WTC11 (cell line): ENCODE measurements at regions not wholly inside any gene's neighbourhood (a gene's known extent, or its start where the extent isn't known, plus 50 kb on each side); places are given as distances from the start of the nearest gene placed in this dataset.

Source experiments
- ATAC-seq: fragments of 200-7000 bp; cut with Tn5 transposase; 2 replicates; pipeline ENCODE4 v1.10.0; 2021; ENCODE audit warnings: mild to moderate bottlenecking, moderate library complexity
- CTCF ChIA-PET: fragments of 300-600 bp; sonication (Branson Sonifier 250); formaldehyde crosslinking; loops from one replicate; lab custom pipeline; 2021; ENCODE audit warnings: antibody characterized with exemption; lab: Charles Lee
- POLR2A ChIA-PET: fragments of 350-600 bp; sonication (Branson Sonifier 250); formaldehyde crosslinking; loops from one replicate; lab custom pipeline; 2021; ENCODE audit warnings: antibody characterized with exemption; lab: Charles Lee
- DNase-seq: peaks from one replicate; pipeline ENCODE4 v3.0.0; 2021; ENCODE audit warnings: low spot score
- H3K27ac Mint-ChIP-seq: 2 replicates; pipeline ENCODE4 v1.8.0; 2021; ENCODE audit warnings: mixed read lengths
- H3K27me3 Mint-ChIP-seq: 2 replicates; pipeline ENCODE4 v1.8.0; 2021; ENCODE audit warnings: low read depth, mild to moderate bottlenecking, moderate library complexity, mixed read lengths
- H3K36me3 Mint-ChIP-seq: 2 replicates; pipeline ENCODE4 v1.8.0; 2021; ENCODE audit warnings: mixed read lengths
- H3K4me1 Mint-ChIP-seq: 2 replicates; pipeline ENCODE4 v1.8.0; 2022; ENCODE audit warnings: mixed read lengths
- H3K4me3 Mint-ChIP-seq: 2 replicates; pipeline ENCODE4 v1.8.0; 2021; ENCODE audit warnings: mild to moderate bottlenecking, moderate library complexity, mixed read lengths
- H3K9me3 Mint-ChIP-seq: 2 replicates; pipeline ENCODE4 v1.8.0; 2021; ENCODE audit warnings: mixed read lengths
- CBFB ChIP-seq: sonication (generic); formaldehyde crosslinking; IDR thresholded peaks from 2 replicates; pipeline ENCODE4 v1.8.1; 2022; ENCODE audit warnings: mild to moderate bottlenecking, low read depth, missing genetic modification reagents
- E2F5 ChIP-seq: sonication (generic); formaldehyde crosslinking; IDR thresholded peaks from 2 replicates; pipeline ENCODE4 v1.8.1; 2022; ENCODE audit warnings: mild to moderate bottlenecking, moderate library complexity, missing genetic modification reagents
- GABPB1 ChIP-seq: sonication (generic); formaldehyde crosslinking; IDR thresholded peaks from 2 replicates; pipeline ENCODE4 v1.8.1; 2023; ENCODE audit warnings: mild to moderate bottlenecking, missing genetic modification reagents
- IRF2 ChIP-seq: sonication (generic); formaldehyde crosslinking; IDR thresholded peaks from 2 replicates; pipeline ENCODE4 v1.8.0; 2022; ENCODE audit warnings: low read depth, missing genetic modification reagents, borderline replicate concordance
- JAZF1 ChIP-seq: fragments of 250-450 bp; sonication (Bioruptor Pico); IDR thresholded peaks from 2 replicates; pipeline ENCODE4 v1.9.0; 2021; ENCODE audit warnings: moderate library complexity, mild to moderate bottlenecking, inconsistent platforms
- NFYB ChIP-seq: sonication (generic); formaldehyde crosslinking; conservative IDR thresholded peaks from 2 replicates; pipeline ENCODE4 v1.8.0; 2022; ENCODE audit warnings: low read depth, missing genetic modification reagents
- RELA ChIP-seq: sonication (generic); formaldehyde crosslinking; IDR thresholded peaks from 2 replicates; pipeline ENCODE4 v1.8.1; 2022; ENCODE audit warnings: missing genetic modification reagents, mild to moderate bottlenecking, borderline replicate concordance
- RORB ChIP-seq: fragments of 250-450 bp; sonication (Bioruptor Pico); IDR thresholded peaks from 2 replicates; pipeline ENCODE4 v1.9.0; 2021; ENCODE audit warnings: mild to moderate bottlenecking
- TCF7 ChIP-seq: sonication (generic); formaldehyde crosslinking; IDR thresholded peaks from 2 replicates; pipeline ENCODE4 v1.8.0; 2022; ENCODE audit warnings: mild to moderate bottlenecking, low read depth, missing genetic modification reagents, moderate library complexity
- ZNF512 ChIP-seq: sonication (generic); formaldehyde crosslinking; IDR thresholded peaks from 2 replicates; pipeline ENCODE4 v1.8.1; 2022; ENCODE audit warnings: missing genetic modification reagents, borderline replicate concordance
- TF ChIP-seq, protein P1 (sequence below): sonication (generic); formaldehyde crosslinking; IDR thresholded peaks from 2 replicates; pipeline ENCODE4 v1.8.0; 2022; ENCODE audit warnings: mild to moderate bottlenecking, missing genetic modification reagents
- TF ChIP-seq, protein P2 (sequence below): sonication (generic); formaldehyde crosslinking; IDR thresholded peaks from 2 replicates; pipeline ENCODE4 v1.8.1; 2023; ENCODE audit warnings: mild to moderate bottlenecking, missing genetic modification reagents, moderate library complexity
- TF ChIP-seq, protein P3 (sequence below): sonication (generic); formaldehyde crosslinking; IDR thresholded peaks from 2 replicates; pipeline ENCODE4 v1.8.1; 2023; ENCODE audit warnings: mild to moderate bottlenecking, moderate library complexity, missing genetic modification reagents
- TF ChIP-seq, protein P4 (sequence below): sonication (generic); formaldehyde crosslinking; conservative IDR thresholded peaks from 2 replicates; pipeline ENCODE4 v1.8.1; 2023; ENCODE audit warnings: mild to moderate bottlenecking, low read depth, missing genetic modification reagents, moderate library complexity
- TF ChIP-seq, protein P5 (sequence below): sonication (generic); formaldehyde crosslinking; IDR thresholded peaks from 2 replicates; pipeline ENCODE4 v1.8.0; 2023; ENCODE audit warnings: mild to moderate bottlenecking, missing genetic modification reagents

GRCh38 chr13:44854313-44855060 lies 134.8 kb downstream of the NUFIP1 start:
- H3K27ac Mint-ChIP-seq = no peak overlapping the region
- no peaks in the 10 kb centered on the region for H3K9me3 Mint-ChIP-seq
- no peak for ATAC-seq

More at GRCh38 chr13:44854313-44855060, 134.8 kb downstream of the NUFIP1 start:
- DNase-seq = no peak
- Mint-ChIP-seq H3K4me1 (peaks cover 24% of the 10 kb centered on the region), H3K4me3 (no peak overlapping the region)
- TF ChIP-seq TCF7 (CRISPR knock-in tag) = no peak
- TF ChIP-seq, protein P1, sequence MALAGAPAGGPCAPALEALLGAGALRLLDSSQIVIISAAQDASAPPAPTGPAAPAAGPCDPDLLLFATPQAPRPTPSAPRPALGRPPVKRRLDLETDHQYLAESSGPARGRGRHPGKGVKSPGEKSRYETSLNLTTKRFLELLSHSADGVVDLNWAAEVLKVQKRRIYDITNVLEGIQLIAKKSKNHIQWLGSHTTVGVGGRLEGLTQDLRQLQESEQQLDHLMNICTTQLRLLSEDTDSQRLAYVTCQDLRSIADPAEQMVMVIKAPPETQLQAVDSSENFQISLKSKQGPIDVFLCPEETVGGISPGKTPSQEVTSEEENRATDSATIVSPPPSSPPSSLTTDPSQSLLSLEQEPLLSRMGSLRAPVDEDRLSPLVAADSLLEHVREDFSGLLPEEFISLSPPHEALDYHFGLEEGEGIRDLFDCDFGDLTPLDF (CRISPR knock-in tag) = no peak
- TF ChIP-seq RORB (CRISPR knock-in tag) = no peak
- no peak for TF ChIP-seq IRF2 (CRISPR knock-in tag)
- TF ChIP-seq GABPB1 (CRISPR knock-in tag) = no peak
- no peak for TF ChIP-seq CBFB (CRISPR knock-in tag)
- TF ChIP-seq E2F5 (CRISPR knock-in tag) = no peak
- TF ChIP-seq, protein P2, sequence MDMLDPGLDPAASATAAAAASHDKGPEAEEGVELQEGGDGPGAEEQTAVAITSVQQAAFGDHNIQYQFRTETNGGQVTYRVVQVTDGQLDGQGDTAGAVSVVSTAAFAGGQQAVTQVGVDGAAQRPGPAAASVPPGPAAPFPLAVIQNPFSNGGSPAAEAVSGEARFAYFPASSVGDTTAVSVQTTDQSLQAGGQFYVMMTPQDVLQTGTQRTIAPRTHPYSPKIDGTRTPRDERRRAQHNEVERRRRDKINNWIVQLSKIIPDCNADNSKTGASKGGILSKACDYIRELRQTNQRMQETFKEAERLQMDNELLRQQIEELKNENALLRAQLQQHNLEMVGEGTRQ (CRISPR knock-in tag) = no peak
- TF ChIP-seq, protein P3, sequence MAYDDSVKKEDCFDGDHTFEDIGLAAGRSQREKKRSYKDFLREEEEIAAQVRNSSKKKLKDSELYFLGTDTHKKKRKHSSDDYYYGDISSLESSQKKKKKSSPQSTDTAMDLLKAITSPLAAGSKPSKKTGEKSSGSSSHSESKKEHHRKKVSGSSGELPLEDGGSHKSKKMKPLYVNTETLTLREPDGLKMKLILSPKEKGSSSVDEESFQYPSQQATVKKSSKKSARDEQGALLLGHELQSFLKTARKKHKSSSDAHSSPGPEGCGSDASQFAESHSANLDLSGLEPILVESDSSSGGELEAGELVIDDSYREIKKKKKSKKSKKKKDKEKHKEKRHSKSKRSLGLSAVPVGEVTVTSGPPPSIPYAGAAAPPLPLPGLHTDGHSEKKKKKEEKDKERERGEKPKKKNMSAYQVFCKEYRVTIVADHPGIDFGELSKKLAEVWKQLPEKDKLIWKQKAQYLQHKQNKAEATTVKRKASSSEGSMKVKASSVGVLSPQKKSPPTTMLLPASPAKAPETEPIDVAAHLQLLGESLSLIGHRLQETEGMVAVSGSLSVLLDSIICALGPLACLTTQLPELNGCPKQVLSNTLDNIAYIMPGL (CRISPR knock-in tag) = no peak
- no peak for TF ChIP-seq JAZF1 (CRISPR knock-in tag)
- TF ChIP-seq RELA (CRISPR knock-in tag) = no peak
- TF ChIP-seq, protein P4, sequence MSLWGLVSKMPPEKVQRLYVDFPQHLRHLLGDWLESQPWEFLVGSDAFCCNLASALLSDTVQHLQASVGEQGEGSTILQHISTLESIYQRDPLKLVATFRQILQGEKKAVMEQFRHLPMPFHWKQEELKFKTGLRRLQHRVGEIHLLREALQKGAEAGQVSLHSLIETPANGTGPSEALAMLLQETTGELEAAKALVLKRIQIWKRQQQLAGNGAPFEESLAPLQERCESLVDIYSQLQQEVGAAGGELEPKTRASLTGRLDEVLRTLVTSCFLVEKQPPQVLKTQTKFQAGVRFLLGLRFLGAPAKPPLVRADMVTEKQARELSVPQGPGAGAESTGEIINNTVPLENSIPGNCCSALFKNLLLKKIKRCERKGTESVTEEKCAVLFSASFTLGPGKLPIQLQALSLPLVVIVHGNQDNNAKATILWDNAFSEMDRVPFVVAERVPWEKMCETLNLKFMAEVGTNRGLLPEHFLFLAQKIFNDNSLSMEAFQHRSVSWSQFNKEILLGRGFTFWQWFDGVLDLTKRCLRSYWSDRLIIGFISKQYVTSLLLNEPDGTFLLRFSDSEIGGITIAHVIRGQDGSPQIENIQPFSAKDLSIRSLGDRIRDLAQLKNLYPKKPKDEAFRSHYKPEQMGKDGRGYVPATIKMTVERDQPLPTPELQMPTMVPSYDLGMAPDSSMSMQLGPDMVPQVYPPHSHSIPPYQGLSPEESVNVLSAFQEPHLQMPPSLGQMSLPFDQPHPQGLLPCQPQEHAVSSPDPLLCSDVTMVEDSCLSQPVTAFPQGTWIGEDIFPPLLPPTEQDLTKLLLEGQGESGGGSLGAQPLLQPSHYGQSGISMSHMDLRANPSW (CRISPR knock-in tag) = no peak
- TF ChIP-seq, protein P5, sequence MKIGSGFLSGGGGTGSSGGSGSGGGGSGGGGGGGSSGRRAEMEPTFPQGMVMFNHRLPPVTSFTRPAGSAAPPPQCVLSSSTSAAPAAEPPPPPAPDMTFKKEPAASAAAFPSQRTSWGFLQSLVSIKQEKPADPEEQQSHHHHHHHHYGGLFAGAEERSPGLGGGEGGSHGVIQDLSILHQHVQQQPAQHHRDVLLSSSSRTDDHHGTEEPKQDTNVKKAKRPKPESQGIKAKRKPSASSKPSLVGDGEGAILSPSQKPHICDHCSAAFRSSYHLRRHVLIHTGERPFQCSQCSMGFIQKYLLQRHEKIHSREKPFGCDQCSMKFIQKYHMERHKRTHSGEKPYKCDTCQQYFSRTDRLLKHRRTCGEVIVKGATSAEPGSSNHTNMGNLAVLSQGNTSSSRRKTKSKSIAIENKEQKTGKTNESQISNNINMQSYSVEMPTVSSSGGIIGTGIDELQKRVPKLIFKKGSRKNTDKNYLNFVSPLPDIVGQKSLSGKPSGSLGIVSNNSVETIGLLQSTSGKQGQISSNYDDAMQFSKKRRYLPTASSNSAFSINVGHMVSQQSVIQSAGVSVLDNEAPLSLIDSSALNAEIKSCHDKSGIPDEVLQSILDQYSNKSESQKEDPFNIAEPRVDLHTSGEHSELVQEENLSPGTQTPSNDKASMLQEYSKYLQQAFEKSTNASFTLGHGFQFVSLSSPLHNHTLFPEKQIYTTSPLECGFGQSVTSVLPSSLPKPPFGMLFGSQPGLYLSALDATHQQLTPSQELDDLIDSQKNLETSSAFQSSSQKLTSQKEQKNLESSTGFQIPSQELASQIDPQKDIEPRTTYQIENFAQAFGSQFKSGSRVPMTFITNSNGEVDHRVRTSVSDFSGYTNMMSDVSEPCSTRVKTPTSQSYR (CRISPR knock-in tag) = no peak
- TF ChIP-seq NFYB (CRISPR knock-in tag) = no peak
- TF ChIP-seq ZNF512 (CRISPR knock-in tag) = no peak
- TF ChIP-seq, all 79 proteins: peak for 0
- ChIA-PET CTCF (no interaction called here), POLR2A (no interaction called here)
- H3K27me3 Mint-ChIP-seq = no peaks in the 10 kb centered on the region
- H3K36me3 Mint-ChIP-seq = no peaks in the 10 kb centered on the region
